ENCODE measurements at regions not wholly inside any gene's neighbourhood (a gene's known extent, or its start where the extent isn't known, plus 50 kb on each side); places are given as distances from the start of the nearest gene placed in this dataset.

DNA sequence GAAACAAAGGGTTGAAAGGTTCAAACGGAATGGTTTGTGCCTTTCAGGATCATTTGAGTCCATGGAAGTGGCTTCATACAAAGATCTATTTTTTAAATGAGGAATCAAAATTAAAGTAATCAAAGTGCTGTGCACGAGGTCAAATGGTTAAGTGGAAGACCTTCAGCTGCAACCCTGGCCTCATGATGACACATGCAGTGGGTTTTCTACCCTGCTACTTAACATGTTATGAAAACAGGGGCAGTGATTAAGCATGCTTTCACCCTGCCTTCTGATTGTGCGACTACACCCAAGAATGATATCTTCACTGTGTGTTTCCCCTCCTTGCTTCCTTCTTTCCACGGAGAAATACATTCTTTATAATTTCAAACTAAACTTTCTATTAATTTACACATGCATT lies 604.2 kb downstream of the LRRIQ3 start:
- TF ChIP-seq, protein P1, sequence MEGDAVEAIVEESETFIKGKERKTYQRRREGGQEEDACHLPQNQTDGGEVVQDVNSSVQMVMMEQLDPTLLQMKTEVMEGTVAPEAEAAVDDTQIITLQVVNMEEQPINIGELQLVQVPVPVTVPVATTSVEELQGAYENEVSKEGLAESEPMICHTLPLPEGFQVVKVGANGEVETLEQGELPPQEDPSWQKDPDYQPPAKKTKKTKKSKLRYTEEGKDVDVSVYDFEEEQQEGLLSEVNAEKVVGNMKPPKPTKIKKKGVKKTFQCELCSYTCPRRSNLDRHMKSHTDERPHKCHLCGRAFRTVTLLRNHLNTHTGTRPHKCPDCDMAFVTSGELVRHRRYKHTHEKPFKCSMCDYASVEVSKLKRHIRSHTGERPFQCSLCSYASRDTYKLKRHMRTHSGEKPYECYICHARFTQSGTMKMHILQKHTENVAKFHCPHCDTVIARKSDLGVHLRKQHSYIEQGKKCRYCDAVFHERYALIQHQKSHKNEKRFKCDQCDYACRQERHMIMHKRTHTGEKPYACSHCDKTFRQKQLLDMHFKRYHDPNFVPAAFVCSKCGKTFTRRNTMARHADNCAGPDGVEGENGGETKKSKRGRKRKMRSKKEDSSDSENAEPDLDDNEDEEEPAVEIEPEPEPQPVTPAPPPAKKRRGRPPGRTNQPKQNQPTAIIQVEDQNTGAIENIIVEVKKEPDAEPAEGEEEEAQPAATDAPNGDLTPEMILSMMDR (IDR thresholded peaks at IDR 0.05; ENCODE audit: insufficient read depth, low read depth, low read length) = no peak
- no peak for DNase-seq (ENCODE audit: low read depth)
- H3K4me3 ChIP-seq (ENCODE audit: low read depth, low read length) = no peak overlapping the region

DNA sequence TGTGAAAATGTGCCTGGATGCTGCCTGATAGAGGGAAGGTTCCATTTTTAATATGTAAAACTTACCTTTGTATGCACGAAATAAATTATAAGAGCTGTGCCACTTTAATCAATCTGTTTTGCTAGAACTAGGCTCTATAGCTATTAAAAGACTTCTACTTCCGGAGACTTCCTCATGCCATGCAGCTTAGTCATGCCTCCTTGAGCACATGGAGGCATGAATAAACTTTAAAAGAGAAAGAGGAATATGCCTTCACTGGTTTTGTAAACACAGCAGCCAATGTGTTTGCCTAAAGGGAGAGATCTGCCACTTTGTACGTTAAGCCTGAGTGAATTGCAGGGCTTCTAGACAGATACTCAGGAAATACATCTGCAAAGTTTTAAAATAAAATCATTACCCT lies 604.6 kb downstream of the LRRIQ3 start:
- TF ChIP-seq, protein P1 (IDR thresholded peaks at IDR 0.05; ENCODE audit: insufficient read depth, low read depth, low read length) = no peak
- peak; percentile 4 for DNase-seq (ENCODE audit: low read depth)
- no peak overlapping the region for H3K4me3 ChIP-seq (ENCODE audit: low read depth, low read length)

DNA sequence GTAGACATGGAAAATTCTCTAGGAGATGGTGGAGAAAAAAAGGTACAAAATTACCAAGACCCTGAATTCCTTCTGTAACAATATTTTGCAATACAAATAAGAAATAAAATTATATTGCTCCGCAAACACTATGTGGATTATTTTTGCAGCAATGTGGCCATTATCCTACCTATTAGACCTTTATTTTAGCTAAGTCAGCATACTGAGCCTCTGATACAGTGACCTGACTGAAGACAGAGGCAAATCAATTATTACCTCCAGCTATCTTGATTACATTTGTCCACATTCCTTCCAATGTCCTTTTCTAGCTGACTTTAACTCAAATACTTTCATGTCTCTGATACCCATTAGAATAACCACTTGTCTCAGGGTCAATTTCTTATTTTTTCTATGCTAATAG lies 610.9 kb downstream of the LRRIQ3 start:
- TF ChIP-seq, protein P1 (IDR thresholded peaks at IDR 0.05; ENCODE audit: insufficient read depth, low read depth, low read length) = no peak
- H3K4me3 ChIP-seq (ENCODE audit: low read depth, low read length) = no peak overlapping the region
- DNase-seq (ENCODE audit: low read depth) = no peak

DNA sequence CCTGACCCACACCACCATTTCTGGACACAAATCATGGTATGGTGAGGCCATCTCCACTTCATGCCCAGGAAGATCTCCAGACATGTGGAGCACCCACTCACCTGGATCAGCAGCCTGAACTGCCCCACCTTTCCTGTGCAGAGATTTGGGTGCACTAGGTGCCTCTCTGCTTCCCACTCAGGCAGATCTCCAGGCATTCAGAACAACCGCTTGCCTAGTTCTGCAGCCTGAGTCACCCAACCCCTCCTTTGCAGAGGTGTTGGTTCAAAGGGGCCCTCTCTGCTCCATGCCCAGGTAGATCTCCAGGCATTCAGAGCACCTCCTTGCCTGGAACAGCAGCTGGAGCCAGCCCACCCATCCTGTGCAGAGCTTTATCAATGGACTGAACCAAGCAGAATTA lies 620.8 kb downstream of the LRRIQ3 start:
- H3K4me3 ChIP-seq (ENCODE audit: low read depth, low read length) = no peak overlapping the region
- TF ChIP-seq, protein P1 (IDR thresholded peaks at IDR 0.05; ENCODE audit: insufficient read depth, low read depth, low read length) = no peak
- DNase-seq (ENCODE audit: low read depth) = no peak

DNA sequence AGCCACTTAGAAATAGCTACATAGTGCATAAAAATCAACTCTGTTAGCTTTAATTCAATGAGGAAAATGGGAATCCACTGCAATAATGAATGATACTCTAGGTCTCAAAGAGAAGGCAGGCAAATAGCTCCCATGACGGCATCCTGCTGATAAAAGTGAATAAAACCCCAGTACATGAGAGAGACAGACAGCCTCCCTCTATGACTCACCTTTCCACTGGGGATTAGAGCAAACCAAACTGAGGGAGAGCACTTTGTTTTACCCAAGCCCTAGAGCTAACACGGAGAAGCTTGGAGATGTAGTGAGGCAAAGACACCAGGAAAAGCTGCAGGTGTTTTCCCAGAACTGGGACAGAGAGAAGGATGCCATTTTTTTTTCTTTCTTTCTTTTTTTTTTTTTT lies 621.9 kb downstream of the LRRIQ3 start:
- TF ChIP-seq, protein P1 (IDR thresholded peaks at IDR 0.05; ENCODE audit: insufficient read depth, low read depth, low read length) = no peak

DNA sequence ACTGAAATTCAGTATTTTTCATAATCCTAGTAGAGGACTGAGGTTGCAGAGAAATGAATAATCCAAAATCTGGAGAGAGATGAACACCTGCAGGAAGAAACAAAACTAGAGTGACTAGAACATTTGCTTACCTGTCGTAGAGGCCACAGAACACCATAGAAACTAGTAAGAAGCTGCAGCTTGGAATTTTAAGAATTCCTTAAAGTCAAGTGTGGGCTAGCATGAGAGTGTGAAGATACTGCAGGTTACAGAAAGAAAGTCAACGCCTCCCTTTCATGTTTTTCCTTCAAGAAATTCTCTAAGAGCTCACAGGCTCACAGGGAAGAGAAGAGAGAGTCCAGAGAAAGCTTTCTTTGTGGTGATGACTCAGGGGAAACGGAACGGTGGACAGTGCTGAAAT lies 633.7 kb downstream of the LRRIQ3 start:
- DNase-seq (ENCODE audit: low read depth) = no peak
- no peak overlapping the region for H3K4me3 ChIP-seq (ENCODE audit: low read depth, low read length)
- TF ChIP-seq, protein P1 (IDR thresholded peaks at IDR 0.05; ENCODE audit: insufficient read depth, low read depth, low read length) = no peak

More for the DNA sequence above, 621.9 kb downstream of the LRRIQ3 start:
- no peak overlapping the region for H3K4me3 ChIP-seq (ENCODE audit: low read depth, low read length)
- DNase-seq (ENCODE audit: low read depth) = no peak

DNA sequence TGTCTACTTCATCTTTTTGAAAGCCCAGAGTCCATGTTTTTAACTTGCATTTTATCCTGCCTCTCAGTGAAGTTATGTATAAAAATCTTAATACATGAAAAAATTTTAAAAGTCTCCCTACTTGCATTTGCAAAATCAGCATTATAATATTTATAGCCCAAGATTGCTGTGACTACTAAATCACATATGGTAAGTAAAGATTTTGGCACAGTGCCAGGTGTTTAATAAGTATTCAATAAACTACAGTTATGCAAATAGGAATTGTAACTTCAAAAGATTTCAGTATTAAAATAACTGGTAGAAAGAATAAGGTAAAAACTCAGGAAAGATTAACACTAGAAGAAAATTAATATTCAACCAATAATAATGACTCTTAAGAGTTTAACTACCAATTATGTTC lies 641.7 kb downstream of the LRRIQ3 start:
- TF ChIP-seq, protein P1 (IDR thresholded peaks at IDR 0.05; ENCODE audit: insufficient read depth, low read depth, low read length) = no peak
- no peak overlapping the region for H3K4me3 ChIP-seq (ENCODE audit: low read depth, low read length)
- no peak for DNase-seq (ENCODE audit: low read depth)
